Small intestine (tissue), 7 donors: ENCODE measurements at regions not wholly inside any gene's neighbourhood (a gene's known extent, or its start where the extent isn't known, plus 50 kb on each side); places are given as distances from the start of the nearest gene placed in this dataset.

Experiments used
- DNase-seq, 2 donors: peaks; one replicate each; pipeline versions ENCODE4 v3.0.0 to v3.0.0-alpha.2; 2013
- FAIRE-seq: peaks from 2 replicates; lab custom pipeline; 2012; peaks lifted over from hg19 to GRCh38; lab: Jason Lieb, UNC
- H3K27ac ChIP-seq, 3 donors: one replicate each; pipeline ENCODE4 v1.5.1; 2013; ENCODE audit warnings: low read length in 2 of 3, mild to moderate bottlenecking in 2 of 3, control low read depth in 1 of 3, inconsistent platforms in 1 of 3, low read depth in 1 of 3, moderate library complexity in 1 of 3
- H3K27me3 ChIP-seq, 3 donors: one replicate each; pipeline ENCODE4 v1.6.1; 2013; ENCODE audit warnings: low read length in 3 of 3, inconsistent platforms in 1 of 3; ENCODE audit not compliant: control insufficient read depth in 3 of 3, insufficient read depth in 3 of 3
- H3K36me3 ChIP-seq, 3 donors: one replicate each; pipeline ENCODE4 v1.6.1; 2013; ENCODE audit warnings: low read length in 3 of 3, inconsistent platforms in 1 of 3, low read depth in 1 of 3, mild to moderate bottlenecking in 1 of 3, moderate library complexity in 1 of 3; ENCODE audit not compliant: control insufficient read depth in 3 of 3, insufficient read depth in 2 of 3
- H3K4me1 ChIP-seq, 3 donors: one replicate each; pipeline ENCODE4 v1.6.1; 2013; ENCODE audit warnings: low read length in 2 of 3, inconsistent platforms in 1 of 3, low read depth in 1 of 3, mild to moderate bottlenecking in 1 of 3, moderate library complexity in 1 of 3; ENCODE audit not compliant: control insufficient read depth in 3 of 3, insufficient read depth in 2 of 3
- H3K4me3 ChIP-seq, 3 donors: one replicate each; pipeline ENCODE4 v1.5.1; 2013; ENCODE audit warnings: low read length in 3 of 3, control low read depth in 1 of 3, inconsistent platforms in 1 of 3, low read depth in 1 of 3, mild to moderate bottlenecking in 1 of 3, moderate library complexity in 1 of 3
- H3K9me3 ChIP-seq, 2 donors: one replicate each; pipeline ENCODE4 v1.6.1; 2013; ENCODE audit warnings: low read depth in 1 of 2, low read length in 1 of 2; ENCODE audit not compliant: control insufficient read depth in 2 of 2, insufficient read depth in 1 of 2
- WGBS, 3 donors: extraction: QIAGEN DNeasy Blood & Tissue Kit; methylation state at CpG; one replicate each; pipeline ENCODE4 v1.1.7; 2013; 5-methylcytosine and 5-hydroxymethylcytosine counted together
- donor health status: healthy with polysubstance abuse.
- donor health status: control.
- donor health status: control.
- donor health status: Bipolar disorder and iron deficiency.
- donor health status: healthy.

DNA sequence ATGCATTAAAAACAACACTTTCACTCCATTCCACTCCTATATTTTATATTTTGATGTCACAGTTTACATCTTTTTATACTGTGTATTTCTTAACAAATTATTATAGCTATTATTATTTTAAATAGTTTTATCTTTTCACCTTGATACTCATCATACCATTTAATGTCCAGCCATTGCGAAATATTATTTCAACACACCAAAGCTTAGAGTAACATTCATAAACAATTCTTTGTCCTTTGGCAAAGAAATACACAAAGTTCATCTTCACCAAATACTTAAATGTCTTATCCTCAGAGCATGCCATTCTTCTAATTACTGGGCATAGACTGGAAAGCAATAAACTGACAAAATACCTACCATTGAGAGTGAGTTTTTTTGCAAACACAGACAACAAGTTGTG, 1963.4 kb upstream of the FLRT2 start:
- 80 to 95% (median 94%) methylated on average over 1 of the region's 1 CpG for whole genome bisulfite sequencing, 3 donors
- no peaks in the 10 kb centered on the region for H3K36me3 ChIP-seq
- no peak for FAIRE-seq

DNA sequence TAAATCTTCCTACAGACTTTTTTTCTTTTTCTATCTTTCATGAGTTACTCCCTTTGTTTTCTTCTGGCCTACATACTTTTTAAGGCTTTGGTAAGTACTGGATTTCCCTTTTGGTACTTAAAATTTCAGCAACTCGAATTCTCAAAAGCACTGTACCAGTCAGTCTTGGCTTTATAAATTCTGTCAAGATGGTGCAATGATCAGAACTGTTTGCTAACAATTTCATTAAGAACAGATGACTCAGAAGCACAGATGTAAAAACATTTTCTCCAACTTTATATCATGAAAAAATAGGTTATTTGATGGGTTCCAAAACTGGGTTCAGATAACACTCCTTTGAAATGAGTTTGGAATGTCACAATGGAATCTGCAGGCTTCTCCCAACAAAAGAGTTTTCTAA, 1961.8 kb upstream of the FLRT2 start:
- no peak overlapping the region for H3K27ac ChIP-seq
- FAIRE-seq = no peak
- 29 to 67% (median 33%) methylated on average over 1 of the region's 1 CpG for whole genome bisulfite sequencing, 3 donors

More for the DNA sequence above, 1963.4 kb upstream of the FLRT2 start:
- no peak for DNase-seq
- no peaks in the 10 kb centered on the region for H3K27me3 ChIP-seq
- H3K4me3 ChIP-seq = no peak overlapping the region
- H3K9me3 ChIP-seq = no peaks in the 10 kb centered on the region
- no peaks in the 10 kb centered on the region for H3K4me1 ChIP-seq
- H3K27ac ChIP-seq = no peak overlapping the region

DNA sequence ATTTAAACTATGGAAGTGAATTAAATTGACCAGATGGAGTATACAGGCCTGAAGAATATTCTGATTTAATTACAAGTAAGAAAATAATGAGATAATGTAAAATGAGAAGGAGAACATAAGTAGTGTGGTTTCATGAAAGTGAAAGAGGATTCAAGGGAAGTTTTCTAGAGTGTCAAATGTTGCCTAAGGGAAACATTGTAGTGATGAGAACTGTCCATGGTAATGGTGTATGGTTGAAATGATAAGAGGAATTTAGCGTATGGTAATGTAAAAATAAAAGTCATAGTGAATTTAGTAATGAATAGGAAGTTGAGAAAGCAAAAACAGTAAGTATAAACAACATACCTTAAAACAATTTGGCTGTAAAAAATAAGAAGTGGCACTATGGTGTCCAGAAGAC, 1954.6 kb upstream of the FLRT2 start:
- FAIRE-seq = no peak
- Histone ChIP-seq H3K27me3 (no peaks in the 10 kb centered on the region), H3K4me1 (no peaks in the 10 kb centered on the region), H3K36me3 (no peaks in the 10 kb centered on the region), H3K9me3 (no peaks in the 10 kb centered on the region), H3K27ac (no peak overlapping the region), H3K4me3 (no peak overlapping the region)
- no peak for DNase-seq
- 66 to 88% (median 81%) methylated on average over 1 of the region's 1 CpG for WGBS, 3 donors

More for the DNA sequence above, 1961.8 kb upstream of the FLRT2 start:
- H3K4me3 ChIP-seq = no peak overlapping the region
- no peaks in the 10 kb centered on the region for H3K9me3 ChIP-seq
- no peaks in the 10 kb centered on the region for H3K27me3 ChIP-seq
- DNase-seq = no peak
- H3K4me1 ChIP-seq = no peaks in the 10 kb centered on the region
- H3K36me3 ChIP-seq = no peaks in the 10 kb centered on the region

DNA sequence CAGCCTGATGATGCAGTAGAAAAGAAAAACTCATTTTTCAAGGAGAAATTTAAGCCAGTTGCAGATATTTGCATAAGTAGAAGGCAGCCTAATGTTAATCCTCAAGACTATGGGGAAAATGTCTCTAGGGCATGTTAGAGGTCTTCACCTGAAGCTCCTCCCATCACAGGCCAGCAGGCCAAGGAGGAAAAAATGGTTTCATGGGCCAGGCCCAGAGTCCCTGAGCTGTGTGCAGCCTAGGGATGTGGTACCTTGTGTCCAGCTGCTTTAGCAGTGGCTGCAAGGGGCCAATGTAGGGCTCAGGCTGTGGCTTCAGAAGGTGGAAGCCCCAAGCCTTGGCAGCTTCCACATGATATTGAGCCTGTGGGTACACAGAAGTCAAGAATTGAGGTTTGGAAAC, 1946.7 kb upstream of the FLRT2 start:
- H3K27ac ChIP-seq = no peak overlapping the region
- H3K36me3 ChIP-seq = no peaks in the 10 kb centered on the region
- FAIRE-seq (no peak), DNase-seq (no peak)
- H3K27me3 ChIP-seq = no peaks in the 10 kb centered on the region
- H3K4me3 ChIP-seq = no peak overlapping the region
- no peaks in the 10 kb centered on the region for H3K4me1 ChIP-seq
- H3K9me3 ChIP-seq = peaks cover 0 to 7% of the 10 kb centered on the region in 2 donors

DNA sequence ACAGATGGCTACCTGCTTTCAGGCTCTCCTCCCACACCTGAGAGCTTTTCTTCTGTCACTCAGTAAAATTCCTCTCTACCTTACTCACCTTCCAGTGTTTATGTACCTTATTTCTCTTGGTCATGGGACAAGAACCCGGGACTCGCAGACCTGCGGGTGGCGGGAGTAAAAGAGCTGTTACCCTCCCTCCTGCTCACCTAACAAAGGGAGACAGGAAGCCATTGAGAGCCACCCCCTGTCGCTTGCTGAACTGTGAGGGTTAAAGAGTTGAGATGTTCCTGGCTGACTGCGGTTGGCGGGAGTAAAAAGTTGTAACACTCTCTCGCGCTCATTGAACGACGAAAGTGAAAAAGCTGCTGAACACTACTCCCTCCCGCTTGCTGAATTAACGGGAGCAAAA, 1935.1 kb upstream of the FLRT2 start:
- Histone ChIP-seq H3K27me3 (no peaks in the 10 kb centered on the region), H3K36me3 (no peaks in the 10 kb centered on the region), H3K9me3 (peaks cover 2 to 8% of the 10 kb centered on the region in 2 donors), H3K27ac (no peak overlapping the region), H3K4me1 (no peaks in the 10 kb centered on the region), H3K4me3 (no peak overlapping the region)
- FAIRE-seq = no peak
- no peak for DNase-seq
- WGBS, 3 donors = 92 to 93% (median 93%) methylated on average over 13 of the region's 13 CpGs

DNA sequence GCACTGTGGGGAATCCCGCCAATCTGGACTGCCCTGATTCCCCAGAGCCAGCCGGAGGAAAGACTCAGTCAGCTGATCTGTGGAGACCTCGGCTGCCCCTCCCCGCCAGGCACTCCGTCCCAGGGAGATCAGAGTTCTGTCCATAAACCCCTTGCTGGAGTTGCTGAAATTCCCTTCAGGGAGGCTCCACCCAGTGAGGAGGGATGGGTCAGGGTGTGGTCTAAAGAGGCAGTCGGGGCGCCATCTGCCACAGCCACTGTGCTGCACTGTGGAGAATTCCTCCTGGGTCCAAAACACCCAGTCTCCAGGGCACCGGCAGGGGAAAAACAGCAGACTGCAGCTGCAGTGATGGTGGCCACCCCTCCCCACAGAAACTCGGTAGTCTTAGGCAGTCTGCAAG, 1922.3 kb upstream of the FLRT2 start:
- peaks cover 2 to 11% of the 10 kb centered on the region in 2 donors for H3K9me3 ChIP-seq
- H3K36me3 ChIP-seq = no peaks in the 10 kb centered on the region
- DNase-seq = no peak
- no peak overlapping the region for H3K4me3 ChIP-seq
- WGBS, 3 donors = 92 to 94% (median 93%) methylated on average over 9 of the region's 9 CpGs
- no peak overlapping the region for H3K27ac ChIP-seq
- FAIRE-seq = no peak
- H3K4me1 ChIP-seq = no peaks in the 10 kb centered on the region
- no peaks in the 10 kb centered on the region for H3K27me3 ChIP-seq

DNA sequence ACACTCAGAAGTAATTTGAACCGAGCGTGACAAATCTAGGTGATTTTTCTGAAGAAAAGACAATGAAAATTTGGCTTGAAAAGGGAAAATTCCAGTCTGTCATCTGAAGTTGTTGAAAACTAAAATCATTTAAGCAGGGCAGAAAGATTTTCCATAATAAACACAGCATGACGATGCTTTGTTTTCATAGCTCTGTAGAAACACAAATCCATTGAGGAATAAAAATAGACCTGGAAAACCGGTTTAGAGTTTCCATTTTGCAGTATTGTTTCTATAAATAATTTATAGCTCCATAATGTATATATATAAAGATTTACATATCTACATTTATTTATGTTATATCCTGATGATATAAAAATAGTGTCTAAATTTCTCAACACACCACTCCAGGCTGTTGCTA, 1918.5 kb upstream of the FLRT2 start:
- Histone ChIP-seq H3K36me3 (no peaks in the 10 kb centered on the region), H3K4me3 (no peak overlapping the region), H3K9me3 (peaks cover 2 to 11% of the 10 kb centered on the region in 2 donors), H3K27ac (no peak overlapping the region), H3K4me1 (no peaks in the 10 kb centered on the region), H3K27me3 (no peaks in the 10 kb centered on the region)
- no peak for DNase-seq
- no peak for FAIRE-seq
- WGBS, 3 donors = 60 to 65% (median 62%) methylated on average over 4 of the region's 4 CpGs

DNA sequence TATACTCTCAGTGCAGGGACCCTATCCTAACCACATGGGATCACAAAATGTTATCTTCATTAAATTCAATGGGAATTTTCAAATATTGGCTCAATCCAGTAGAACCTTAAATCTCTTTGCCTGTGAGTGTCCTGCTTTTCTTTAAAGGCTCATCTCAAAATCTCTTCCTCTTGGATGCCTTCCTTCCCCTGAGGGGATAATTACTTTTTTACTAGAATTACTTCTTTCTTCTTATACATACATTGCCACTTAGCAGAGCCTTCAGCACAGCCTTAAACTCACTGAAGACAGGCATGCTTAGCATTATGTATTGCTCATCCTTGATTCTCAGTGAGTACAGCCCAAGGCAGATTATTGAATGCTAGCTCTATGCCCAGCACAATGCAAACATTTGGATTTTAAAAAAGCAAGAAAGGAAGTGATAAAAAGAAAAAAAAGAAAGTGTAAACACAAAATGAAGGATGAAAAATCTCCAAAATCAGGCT, 1918.0 kb upstream of the FLRT2 start:
- Histone ChIP-seq H3K27ac (no peak overlapping the region), H3K9me3 (peaks cover 2 to 11% of the 10 kb centered on the region in 2 donors), H3K4me1 (no peaks in the 10 kb centered on the region), H3K36me3 (no peaks in the 10 kb centered on the region), H3K27me3 (no peaks in the 10 kb centered on the region), H3K4me3 (no peak overlapping the region)
- FAIRE-seq (no peak), DNase-seq (no peak)

DNA sequence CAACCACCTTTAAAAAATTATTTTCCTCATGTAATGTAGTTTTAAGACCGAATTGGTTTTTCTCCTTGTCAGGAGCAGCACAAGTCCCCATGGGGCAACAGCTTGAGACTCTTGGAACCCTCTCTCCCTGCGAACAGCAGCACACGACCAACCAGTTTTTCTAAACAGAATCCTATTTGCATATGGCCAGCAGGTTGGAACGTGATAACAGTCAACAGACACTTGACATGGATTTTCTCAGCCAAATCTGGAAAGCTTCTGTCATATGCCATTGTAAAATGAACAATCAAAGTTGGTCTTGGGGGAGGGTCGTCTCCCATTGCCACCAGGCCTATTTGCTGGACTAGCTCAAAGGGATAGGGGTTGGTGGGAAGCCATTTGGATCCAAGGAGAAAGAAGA, 1915.0 kb upstream of the FLRT2 start:
- no peaks in the 10 kb centered on the region for H3K4me1 ChIP-seq
- H3K27ac ChIP-seq = no peak overlapping the region
- FAIRE-seq (no peak), DNase-seq (no peak)
- 50 to 68% (median 52%) methylated on average over 5 of the region's 5 CpGs for WGBS, 3 donors
- H3K9me3 ChIP-seq = no peaks in the 10 kb centered on the region
- H3K36me3 ChIP-seq = no peaks in the 10 kb centered on the region
- H3K4me3 ChIP-seq = no peak overlapping the region
- no peaks in the 10 kb centered on the region for H3K27me3 ChIP-seq
